ENCODE measurements at regions not wholly inside any gene's neighbourhood (a gene's known extent, or its start where the extent isn't known, plus 50 kb on each side); places are given as distances from the start of the nearest gene placed in this dataset.

- TF ChIP-seq, protein P1, sequence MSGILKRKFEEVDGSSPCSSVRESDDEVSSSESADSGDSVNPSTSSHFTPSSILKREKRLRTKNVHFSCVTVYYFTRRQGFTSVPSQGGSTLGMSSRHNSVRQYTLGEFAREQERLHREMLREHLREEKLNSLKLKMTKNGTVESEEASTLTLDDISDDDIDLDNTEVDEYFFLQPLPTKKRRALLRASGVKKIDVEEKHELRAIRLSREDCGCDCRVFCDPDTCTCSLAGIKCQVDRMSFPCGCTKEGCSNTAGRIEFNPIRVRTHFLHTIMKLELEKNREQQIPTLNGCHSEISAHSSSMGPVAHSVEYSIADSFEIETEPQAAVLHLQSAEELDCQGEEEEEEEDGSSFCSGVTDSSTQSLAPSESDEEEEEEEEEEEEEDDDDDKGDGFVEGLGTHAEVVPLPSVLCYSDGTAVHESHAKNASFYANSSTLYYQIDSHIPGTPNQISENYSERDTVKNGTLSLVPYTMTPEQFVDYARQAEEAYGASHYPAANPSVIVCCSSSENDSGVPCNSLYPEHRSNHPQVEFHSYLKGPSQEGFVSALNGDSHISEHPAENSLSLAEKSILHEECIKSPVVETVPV (CRISPR knock-in tag; IDR thresholded peaks at IDR 0.05), result no peak
- TF ChIP-seq ZC3H10 (CRISPR knock-in tag; IDR thresholded peaks at IDR 0.05) (no peak), GLIS3 (CRISPR knock-in tag; IDR thresholded peaks at IDR 0.05) (no peak), ZFP30 (CRISPR knock-in tag; IDR thresholded peaks at IDR 0.05) (no peak), ESRRG (CRISPR knock-in tag; IDR thresholded peaks at IDR 0.05) (no peak), SNAI2 (CRISPR knock-in tag; IDR thresholded peaks at IDR 0.05) (no peak), TOX (CRISPR knock-in tag; IDR thresholded peaks at IDR 0.05; ENCODE audit: borderline replicate concordance) (no peak), ZNF565 (CRISPR knock-in tag; conservative IDR thresholded peaks at IDR 0.05; ENCODE audit: low read depth) (no peak), OSR1 (CRISPR knock-in tag; IDR thresholded peaks at IDR 0.05) (no peak), ISL1 (CRISPR knock-in tag; IDR thresholded peaks at IDR 0.05) (no peak)
Observed at GRCh38 chr4:3364199-3364598, 71.4 kb downstream of the RGS12 start (continued).

GRCh38 chr4:3364634-3365314, 72.0 kb downstream of the RGS12 start:
- no peak for ATAC-seq
- TF ChIP-seq RARB (CRISPR knock-in tag; IDR thresholded peaks at IDR 0.05) (no peak), TOX (CRISPR knock-in tag; IDR thresholded peaks at IDR 0.05; ENCODE audit: borderline replicate concordance) (no peak), ZNF70 (CRISPR knock-in tag; IDR thresholded peaks at IDR 0.05) (no peak), SNAI2 (CRISPR knock-in tag; IDR thresholded peaks at IDR 0.05) (no peak), CSDC2 (CRISPR knock-in tag; IDR thresholded peaks at IDR 0.05) (no peak), BACH2 (CRISPR knock-in tag; IDR thresholded peaks at IDR 0.05; ENCODE audit: borderline replicate concordance) (no peak), ZC3H10 (CRISPR knock-in tag; IDR thresholded peaks at IDR 0.05) (no peak), OSR1 (CRISPR knock-in tag; IDR thresholded peaks at IDR 0.05) (no peak), PPARA (CRISPR knock-in tag; IDR thresholded peaks at IDR 0.05; ENCODE audit: borderline replicate concordance) (no peak), ISL1 (CRISPR knock-in tag; IDR thresholded peaks at IDR 0.05) (no peak), TCF4 (CRISPR knock-in tag; IDR thresholded peaks at IDR 0.05; ENCODE audit: borderline replicate concordance) (no peak), POU6F1 (CRISPR knock-in tag; IDR thresholded peaks at IDR 0.05; ENCODE audit: borderline replicate concordance, low read depth) (no peak), ZNF565 (CRISPR knock-in tag; conservative IDR thresholded peaks at IDR 0.05; ENCODE audit: low read depth) (no peak), ZFP30 (CRISPR knock-in tag; IDR thresholded peaks at IDR 0.05) (no peak), TSHZ2 (CRISPR knock-in tag; IDR thresholded peaks at IDR 0.05) (no peak)
- TF ChIP-seq, protein P2, sequence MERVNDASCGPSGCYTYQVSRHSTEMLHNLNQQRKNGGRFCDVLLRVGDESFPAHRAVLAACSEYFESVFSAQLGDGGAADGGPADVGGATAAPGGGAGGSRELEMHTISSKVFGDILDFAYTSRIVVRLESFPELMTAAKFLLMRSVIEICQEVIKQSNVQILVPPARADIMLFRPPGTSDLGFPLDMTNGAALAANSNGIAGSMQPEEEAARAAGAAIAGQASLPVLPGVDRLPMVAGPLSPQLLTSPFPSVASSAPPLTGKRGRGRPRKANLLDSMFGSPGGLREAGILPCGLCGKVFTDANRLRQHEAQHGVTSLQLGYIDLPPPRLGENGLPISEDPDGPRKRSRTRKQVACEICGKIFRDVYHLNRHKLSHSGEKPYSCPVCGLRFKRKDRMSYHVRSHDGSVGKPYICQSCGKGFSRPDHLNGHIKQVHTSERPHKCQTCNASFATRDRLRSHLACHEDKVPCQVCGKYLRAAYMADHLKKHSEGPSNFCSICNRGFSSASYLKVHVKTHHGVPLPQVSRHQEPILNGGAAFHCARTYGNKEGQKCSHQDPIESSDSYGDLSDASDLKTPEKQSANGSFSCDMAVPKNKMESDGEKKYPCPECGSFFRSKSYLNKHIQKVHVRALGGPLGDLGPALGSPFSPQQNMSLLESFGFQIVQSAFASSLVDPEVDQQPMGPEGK (CRISPR knock-in tag; IDR thresholded peaks at IDR 0.05; ENCODE audit: borderline replicate concordance), result no peak

GRCh38 chr4:3365326-3365725, 72.5 kb downstream of the RGS12 start:
- TF ChIP-seq ZNF565 (CRISPR knock-in tag; conservative IDR thresholded peaks at IDR 0.05; ENCODE audit: low read depth) (no peak), ZNF70 (CRISPR knock-in tag; IDR thresholded peaks at IDR 0.05) (no peak), BACH2 (CRISPR knock-in tag; IDR thresholded peaks at IDR 0.05; ENCODE audit: borderline replicate concordance) (no peak), ARNTL (CRISPR knock-in tag; IDR thresholded peaks at IDR 0.05; ENCODE audit: borderline replicate concordance, low read depth) (no peak), ZC3H10 (CRISPR knock-in tag; IDR thresholded peaks at IDR 0.05) (no peak), POU6F1 (CRISPR knock-in tag; IDR thresholded peaks at IDR 0.05; ENCODE audit: borderline replicate concordance, low read depth) (no peak), ISL1 (CRISPR knock-in tag; IDR thresholded peaks at IDR 0.05) (no peak)
- TF ChIP-seq, protein P1 (CRISPR knock-in tag; IDR thresholded peaks at IDR 0.05), result no peak
- no peak for ATAC-seq
